ENCODE measurements at regions not wholly inside any gene's neighbourhood (a gene's known extent, or its start where the extent isn't known, plus 50 kb on each side); places are given as distances from the start of the nearest gene placed in this dataset.

DNA sequence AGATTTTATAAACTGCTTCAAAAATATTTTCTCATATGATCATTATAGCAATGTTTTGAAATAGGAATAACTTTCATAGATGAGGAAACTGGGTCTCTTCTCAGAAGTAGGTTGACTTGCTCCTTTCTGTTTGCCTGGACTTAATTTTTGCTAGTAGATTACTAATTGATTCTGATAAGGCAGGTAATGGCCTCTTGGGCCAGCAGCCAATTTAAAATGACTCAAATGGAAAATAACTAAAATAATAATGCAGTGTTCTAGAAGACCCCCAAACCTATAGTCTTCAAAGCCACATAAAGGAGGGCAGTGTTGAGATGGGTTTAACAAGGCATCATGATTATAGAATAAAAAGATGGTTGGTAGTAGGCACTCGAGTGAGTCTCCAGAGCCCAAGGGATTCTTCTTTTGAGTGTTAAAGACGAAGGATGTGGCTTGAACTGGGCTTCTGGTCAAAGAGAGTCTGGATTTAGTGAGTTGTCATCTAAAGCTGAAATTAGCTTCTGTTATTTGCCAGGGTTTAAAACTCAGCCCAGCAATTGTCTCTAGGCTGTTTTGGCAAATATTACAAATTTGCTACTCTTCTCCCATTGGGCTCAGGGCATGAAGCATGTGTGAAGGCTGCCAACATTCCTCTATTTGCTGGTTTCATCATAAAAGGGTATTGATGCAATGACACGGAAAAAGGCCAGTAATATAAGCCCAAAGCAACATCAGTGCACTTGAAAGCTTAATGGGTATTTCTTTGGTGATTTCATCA, 297.1 kb upstream of the MEIS2 start:
- TF ChIP-seq, protein P1, sequence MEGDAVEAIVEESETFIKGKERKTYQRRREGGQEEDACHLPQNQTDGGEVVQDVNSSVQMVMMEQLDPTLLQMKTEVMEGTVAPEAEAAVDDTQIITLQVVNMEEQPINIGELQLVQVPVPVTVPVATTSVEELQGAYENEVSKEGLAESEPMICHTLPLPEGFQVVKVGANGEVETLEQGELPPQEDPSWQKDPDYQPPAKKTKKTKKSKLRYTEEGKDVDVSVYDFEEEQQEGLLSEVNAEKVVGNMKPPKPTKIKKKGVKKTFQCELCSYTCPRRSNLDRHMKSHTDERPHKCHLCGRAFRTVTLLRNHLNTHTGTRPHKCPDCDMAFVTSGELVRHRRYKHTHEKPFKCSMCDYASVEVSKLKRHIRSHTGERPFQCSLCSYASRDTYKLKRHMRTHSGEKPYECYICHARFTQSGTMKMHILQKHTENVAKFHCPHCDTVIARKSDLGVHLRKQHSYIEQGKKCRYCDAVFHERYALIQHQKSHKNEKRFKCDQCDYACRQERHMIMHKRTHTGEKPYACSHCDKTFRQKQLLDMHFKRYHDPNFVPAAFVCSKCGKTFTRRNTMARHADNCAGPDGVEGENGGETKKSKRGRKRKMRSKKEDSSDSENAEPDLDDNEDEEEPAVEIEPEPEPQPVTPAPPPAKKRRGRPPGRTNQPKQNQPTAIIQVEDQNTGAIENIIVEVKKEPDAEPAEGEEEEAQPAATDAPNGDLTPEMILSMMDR (IDR thresholded peaks at IDR 0.05): no peak
- TF ChIP-seq POLR2A (IDR thresholded peaks at IDR 0.05): no peak
